Gastroesophageal sphincter (tissue), 4 donors: ENCODE measurements at regions not wholly inside any gene's neighbourhood (a gene's known extent, or its start where the extent isn't known, plus 50 kb on each side); places are given as distances from the start of the nearest gene placed in this dataset.

ENCODE experiments used
- ATAC-seq: fragments of 150-250 bp; one replicate; pipeline ENCODE4 v1.9.1; 2016; ENCODE audit warnings: mild to moderate bottlenecking, moderate library complexity
- H3K27ac ChIP-seq, 4 donors: fragments of 200-600 bp; sonication (generic) in 3 of 4; 1 replicate in 3 of 4; 2 replicates in 1 of 4; pipeline ENCODE4 v1.5.1; 2016 to 2019
- H3K27me3 ChIP-seq: fragments of 200-600 bp; sonication (generic); one replicate; pipeline ENCODE4 v1.5.1; 2019
- H3K36me3 ChIP-seq, 2 donors: fragments of 200-600 bp; sonication (generic); one replicate each; pipeline ENCODE4 v1.5.1; 2019; ENCODE audit warnings: control low read depth in 1 of 2
- H3K4me1 ChIP-seq, 3 donors: fragments of 200-600 bp; sonication (generic); 1 replicate in 2 of 3; 2 replicates in 1 of 3; pipeline ENCODE4 v1.5.1; 2016 to 2019; ENCODE audit warnings: control low read depth in 2 of 3
- H3K4me3 ChIP-seq, 2 donors: fragments of 200-600 bp; sonication (generic); one replicate each; pipeline ENCODE4 v1.5.1; 2019; ENCODE audit warnings: mild to moderate bottlenecking in 1 of 2, moderate library complexity in 1 of 2
- H3K9me3 ChIP-seq, 3 donors: fragments of 200-600 bp; sonication (generic); one replicate each; pipeline ENCODE4 v1.5.1; 2017 to 2019; ENCODE audit warnings: control low read depth in 2 of 3
- EP300 ChIP-seq: sonication (generic); formaldehyde crosslinking; IDR thresholded peaks from one replicate; pipeline ENCODE4 v1.6.1; 2017; ENCODE audit warnings: antibody characterized with exemption, mild to moderate bottlenecking
- POLR2A ChIP-seq, 2 donors: fragments of 450-650 bp; IDR thresholded peaks; one replicate each; pipeline ENCODE4 v1.6.1; 2017; ENCODE audit warnings: antibody characterized with exemption in 2 of 2, mild to moderate bottlenecking in 2 of 2, moderate library complexity in 1 of 2
- POLR2AphosphoS5 ChIP-seq: sonication (generic); formaldehyde crosslinking; IDR thresholded peaks from one replicate; pipeline ENCODE4 v1.6.1; 2017; ENCODE audit warnings: antibody characterized with exemption
- WGBS, 2 donors: methylation state at CpG; one replicate each; pipeline ENCODE4 v1.1.5; 2018; ENCODE audit warnings: low coverage in 1 of 2; 5-methylcytosine and 5-hydroxymethylcytosine counted together
- TF ChIP-seq, protein P1 (sequence below), 4 experiments: fragments of 200-600 bp in 2 of 4; fragments of 450-650 bp in 2 of 4; sonication (generic) in 1 of 4; IDR thresholded peaks; one replicate each; pipeline ENCODE4 v1.5.1; 2017 to 2019; ENCODE audit warnings: antibody characterized with exemption in 4 of 4, mild to moderate bottlenecking in 2 of 4, moderate library complexity in 2 of 4

- TF ChIP-seq, protein P1, sequence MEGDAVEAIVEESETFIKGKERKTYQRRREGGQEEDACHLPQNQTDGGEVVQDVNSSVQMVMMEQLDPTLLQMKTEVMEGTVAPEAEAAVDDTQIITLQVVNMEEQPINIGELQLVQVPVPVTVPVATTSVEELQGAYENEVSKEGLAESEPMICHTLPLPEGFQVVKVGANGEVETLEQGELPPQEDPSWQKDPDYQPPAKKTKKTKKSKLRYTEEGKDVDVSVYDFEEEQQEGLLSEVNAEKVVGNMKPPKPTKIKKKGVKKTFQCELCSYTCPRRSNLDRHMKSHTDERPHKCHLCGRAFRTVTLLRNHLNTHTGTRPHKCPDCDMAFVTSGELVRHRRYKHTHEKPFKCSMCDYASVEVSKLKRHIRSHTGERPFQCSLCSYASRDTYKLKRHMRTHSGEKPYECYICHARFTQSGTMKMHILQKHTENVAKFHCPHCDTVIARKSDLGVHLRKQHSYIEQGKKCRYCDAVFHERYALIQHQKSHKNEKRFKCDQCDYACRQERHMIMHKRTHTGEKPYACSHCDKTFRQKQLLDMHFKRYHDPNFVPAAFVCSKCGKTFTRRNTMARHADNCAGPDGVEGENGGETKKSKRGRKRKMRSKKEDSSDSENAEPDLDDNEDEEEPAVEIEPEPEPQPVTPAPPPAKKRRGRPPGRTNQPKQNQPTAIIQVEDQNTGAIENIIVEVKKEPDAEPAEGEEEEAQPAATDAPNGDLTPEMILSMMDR (IDR thresholded peaks at IDR 0.05): no peak
- TF ChIP-seq POLR2A (IDR thresholded peaks at IDR 0.05) (no peak), EP300 (no peak), POLR2AphosphoS5 (no peak)
- Histone ChIP-seq H3K4me1 (no peaks in the 10 kb centered on the region), H3K9me3 (no peaks in the 10 kb centered on the region), H3K4me3 (no peak overlapping the region), H3K27me3 (peaks cover 43% of the 10 kb centered on the region), H3K36me3 (no peaks in the 10 kb centered on the region), H3K27ac (no peak overlapping the region)
- ATAC-seq: no peak
- 74% methylated on average over 6 of the region's 13 CpGs; no CpG with 5 or more reads in 1 of the 2 donors for WGBS, 2 donors
Measured at GRCh38 chr1:36542024-36542961, 59.6 kb upstream of the CSF3R start.

DNA sequence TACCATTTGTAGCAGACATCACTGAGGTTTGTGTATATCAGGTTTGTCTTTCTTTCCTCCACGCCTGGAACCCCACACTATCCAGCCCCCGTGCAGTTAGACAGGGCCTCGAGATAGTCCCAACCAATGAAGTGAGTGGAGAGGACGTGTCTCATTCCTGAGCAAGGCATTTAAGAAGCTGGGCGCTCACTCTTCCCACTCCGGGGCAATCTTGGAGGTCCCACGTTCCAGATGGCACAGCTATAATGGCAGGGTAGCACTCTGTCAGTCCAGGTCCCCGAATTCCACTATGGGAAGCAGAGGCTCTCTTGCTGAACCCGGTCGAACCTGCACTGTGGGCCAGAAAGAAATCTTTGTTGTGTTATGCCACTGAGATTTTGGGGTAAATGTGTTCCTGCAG, 57.3 kb upstream of the CSF3R start:
- H3K27ac ChIP-seq: no peak overlapping the region
- H3K4me1 ChIP-seq: no peaks in the 10 kb centered on the region
- TF ChIP-seq POLR2AphosphoS5 (no peak), EP300 (no peak), POLR2A (IDR thresholded peaks at IDR 0.05) (no peak)
- TF ChIP-seq, protein P1 (IDR thresholded peaks at IDR 0.05): no peak
- no peak for ATAC-seq
- H3K36me3 ChIP-seq: no peaks in the 10 kb centered on the region
- 45 to 75% methylated on average over 2 to 7 of the region's 10 CpGs for WGBS, 2 donors
- H3K27me3 ChIP-seq: peaks cover 51% of the 10 kb centered on the region
- H3K4me3 ChIP-seq: no peak overlapping the region
- H3K9me3 ChIP-seq: no peaks in the 10 kb centered on the region

DNA sequence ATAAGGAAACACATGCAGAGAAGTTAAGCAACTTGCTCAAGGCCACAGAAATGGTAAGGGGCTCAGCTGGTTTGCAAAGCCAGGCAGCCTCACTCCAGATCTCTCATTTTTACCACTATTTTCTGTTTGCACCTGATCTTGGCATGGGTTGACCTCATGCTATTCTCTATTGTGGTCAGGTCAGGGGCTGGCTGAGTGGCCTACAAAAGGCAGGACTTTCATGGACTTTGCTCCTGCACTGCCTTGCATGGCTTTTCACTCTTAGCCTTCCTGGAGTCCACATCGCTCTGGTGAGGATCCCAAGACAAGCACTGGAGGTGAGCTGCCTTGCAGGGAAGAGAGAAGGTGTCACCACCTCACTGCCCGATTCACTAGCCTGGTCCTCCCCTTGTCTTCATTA, 56.8 kb upstream of the CSF3R start:
- Histone ChIP-seq H3K36me3 (no peaks in the 10 kb centered on the region), H3K27ac (no peak overlapping the region), H3K9me3 (no peaks in the 10 kb centered on the region), H3K4me3 (no peak overlapping the region), H3K4me1 (no peaks in the 10 kb centered on the region), H3K27me3 (peaks cover 51% of the 10 kb centered on the region)
- TF ChIP-seq POLR2AphosphoS5 (no peak), EP300 (no peak), POLR2A (IDR thresholded peaks at IDR 0.05) (no peak)
- TF ChIP-seq, protein P1 (IDR thresholded peaks at IDR 0.05): no peak
- no CpG with 5 or more reads among the region's 2 CpGs for WGBS, 2 donors
- ATAC-seq: no peak

DNA sequence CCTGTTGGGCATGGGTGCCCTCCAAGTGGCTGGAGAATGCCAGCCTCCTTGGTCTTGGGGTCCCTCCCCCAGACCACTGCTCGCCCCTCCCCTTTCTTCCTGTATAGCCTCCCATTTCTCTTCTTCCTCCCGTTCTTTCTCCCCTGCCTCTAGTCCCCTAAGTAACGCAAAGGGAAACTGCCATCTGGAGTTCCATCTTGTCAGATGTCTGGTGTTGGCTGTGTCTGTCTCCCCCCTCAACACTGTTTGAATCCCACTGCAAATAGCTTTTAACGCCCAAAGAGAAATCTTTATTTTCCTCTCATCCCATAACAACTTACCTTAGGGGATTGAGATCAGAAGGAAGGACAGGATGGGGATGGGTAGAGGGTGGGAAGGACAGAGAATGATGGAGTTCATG, 55.3 kb upstream of the CSF3R start:
- ATAC-seq: no peak
- Histone ChIP-seq H3K27ac (no peak overlapping the region), H3K4me1 (no peaks in the 10 kb centered on the region), H3K4me3 (no peak overlapping the region), H3K9me3 (peaks cover 0 to 8% (median 0%) of the 10 kb centered on the region in 3 donors), H3K27me3 (peaks cover 49% of the 10 kb centered on the region), H3K36me3 (no peaks in the 10 kb centered on the region)
- WGBS, 2 donors: 60 to 65% methylated on average over 2 to 4 of the region's 4 CpGs
- TF ChIP-seq EP300 (no peak), POLR2A (IDR thresholded peaks at IDR 0.05) (no peak), POLR2AphosphoS5 (no peak)
- TF ChIP-seq, protein P1 (IDR thresholded peaks at IDR 0.05): no peak
